Activated CD4-positive, alpha-beta T cell treated with anti-CD3 and anti-CD28 coated beads for 4 hours (primary cell): ENCODE measurements at regions not wholly inside any gene's neighbourhood (a gene's known extent, or its start where the extent isn't known, plus 50 kb on each side); places are given as distances from the start of the nearest gene placed in this dataset.

Source experiments
- DNase-seq, 2 donors: peaks; one replicate each; pipeline ENCODE4 v3.0.0-alpha.2; 2020

DNA sequence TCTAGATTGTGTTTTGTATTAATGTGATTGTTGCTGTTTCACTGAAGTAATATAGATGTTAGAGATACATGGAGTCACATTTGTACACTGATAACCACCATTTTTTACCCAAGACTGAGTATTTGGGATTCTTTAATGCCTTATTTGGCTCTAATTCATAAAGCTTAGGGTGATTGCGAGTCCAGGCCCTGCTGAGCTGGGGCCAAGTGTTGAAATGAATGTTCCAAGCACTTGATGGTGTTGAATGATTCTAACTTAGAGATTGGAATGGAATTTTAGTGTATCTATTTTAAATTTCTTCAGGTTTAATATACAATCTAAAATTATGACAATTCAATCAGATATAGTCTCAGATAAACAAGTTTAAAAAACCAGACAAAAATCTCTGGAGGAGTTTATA is 329.4 kb upstream of the SLC35B3 start:
- no peak for DNase-seq

GRCh38 chr6:8760951-8761350 is 325.6 kb upstream of the SLC35B3 start:
- DNase-seq, result no peak

DNA sequence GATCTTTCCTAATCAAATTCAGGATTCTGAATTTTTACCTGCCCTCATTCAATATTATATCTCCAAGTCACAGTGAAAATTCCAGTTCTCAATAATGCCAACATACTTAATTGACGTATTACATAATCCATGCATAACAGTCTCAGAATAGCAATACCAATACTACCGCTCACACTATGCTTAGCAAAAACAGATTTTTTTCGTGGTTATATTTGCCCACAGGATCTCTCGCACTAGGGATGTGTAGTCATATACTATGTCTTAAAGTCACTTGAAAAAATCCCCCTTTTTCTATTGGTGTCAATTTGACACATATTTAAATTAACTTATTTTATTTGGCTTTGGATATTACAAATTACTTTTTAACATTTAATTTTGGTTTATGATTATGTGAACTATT is 323.1 kb upstream of the SLC35B3 start:
- no peak for DNase-seq

DNA sequence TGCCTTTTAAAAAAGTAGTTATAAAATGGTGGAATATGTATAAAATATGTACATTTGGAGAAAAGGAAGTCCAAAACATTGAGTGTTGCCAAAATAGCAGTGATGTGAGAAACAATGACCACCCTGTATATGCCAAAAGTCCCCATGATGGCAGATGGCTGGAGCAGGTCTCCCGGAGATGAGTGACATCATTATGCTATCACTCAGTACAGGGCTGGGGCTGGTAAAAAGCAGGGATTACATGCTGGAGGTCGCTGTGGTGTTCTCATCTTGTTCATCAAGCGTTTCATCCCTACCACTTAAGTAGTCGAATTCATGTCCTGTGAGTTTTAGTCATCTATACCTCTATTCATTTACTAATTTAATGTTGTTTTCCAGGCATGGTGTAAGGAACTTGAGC is 315.3 kb upstream of the SLC35B3 start:
- DNase-seq, result no peak

DNA sequence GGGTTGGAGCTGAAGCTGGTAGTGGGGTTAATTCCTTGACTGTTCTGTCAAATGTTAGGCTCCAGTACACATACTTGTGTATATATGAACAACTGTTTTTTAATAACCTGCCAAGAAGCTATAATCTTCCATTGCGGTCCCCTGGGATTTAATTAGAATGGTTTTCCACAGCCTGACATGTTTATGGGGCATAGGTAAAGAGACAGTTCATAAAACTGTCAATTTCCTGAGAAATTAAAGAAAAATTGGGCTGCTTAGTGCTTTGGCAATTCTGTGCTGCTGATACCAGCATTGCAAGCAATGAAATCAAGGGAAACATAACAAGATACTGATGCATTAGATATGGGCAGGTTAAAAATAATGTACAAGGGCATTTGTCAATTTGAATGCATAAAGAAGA is 314.1 kb upstream of the SLC35B3 start:
- DNase-seq, result no peak

DNA sequence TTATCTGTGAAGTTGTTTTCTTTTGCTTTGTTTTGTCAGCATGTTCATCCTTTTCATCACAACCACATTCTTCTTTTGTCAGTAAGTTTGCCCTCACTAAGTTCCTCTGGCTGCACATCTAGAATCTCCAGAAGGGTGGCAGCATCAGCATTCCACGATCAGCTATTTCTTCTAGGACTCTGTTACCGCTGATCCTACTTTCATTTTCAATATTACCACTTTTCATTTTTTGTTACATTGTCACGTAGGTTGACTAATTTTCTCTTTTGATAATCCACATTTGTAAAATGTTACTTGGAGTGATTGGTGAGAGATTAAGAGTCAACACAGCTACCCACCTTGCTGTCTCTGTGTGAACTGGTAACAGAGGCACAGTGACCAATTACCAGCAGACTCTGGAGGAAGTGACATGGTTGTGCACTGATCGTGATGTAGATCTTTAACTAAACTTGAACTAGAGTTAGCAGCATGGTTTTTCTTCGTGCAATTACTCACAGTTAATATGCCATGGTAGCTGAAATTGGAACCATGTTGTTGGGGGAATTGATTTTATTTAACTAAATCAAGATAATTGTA is 307.9 kb upstream of the SLC35B3 start:
- DNase-seq, result no peak

DNA sequence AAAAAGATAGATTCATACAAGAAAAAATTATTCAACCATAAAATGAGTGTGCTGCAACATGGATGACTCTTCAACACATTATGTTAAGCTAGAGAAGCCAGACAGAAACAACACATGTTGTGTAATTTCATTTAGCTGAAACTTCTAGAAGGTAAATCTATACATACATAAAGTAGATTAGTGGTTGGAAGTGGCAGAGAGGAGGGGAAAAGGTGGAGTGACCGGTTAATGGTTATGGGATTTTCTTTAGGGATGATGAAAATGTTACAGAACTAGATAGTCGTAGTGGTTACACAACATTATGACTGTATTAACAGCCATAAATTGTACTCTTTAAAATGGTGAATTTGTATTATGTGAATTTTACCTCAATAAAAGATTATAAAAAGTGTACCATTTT is 304.1 kb upstream of the SLC35B3 start:
- no peak for DNase-seq

- DNase-seq, result no peak
These were observed 303.6 kb upstream of the SLC35B3 start for GRCh38 chr6:8738951-8739350.

- DNase-seq, result no peak
These were observed 301.0 kb upstream of the SLC35B3 start for GRCh38 chr6:8736156-8736895.

DNA sequence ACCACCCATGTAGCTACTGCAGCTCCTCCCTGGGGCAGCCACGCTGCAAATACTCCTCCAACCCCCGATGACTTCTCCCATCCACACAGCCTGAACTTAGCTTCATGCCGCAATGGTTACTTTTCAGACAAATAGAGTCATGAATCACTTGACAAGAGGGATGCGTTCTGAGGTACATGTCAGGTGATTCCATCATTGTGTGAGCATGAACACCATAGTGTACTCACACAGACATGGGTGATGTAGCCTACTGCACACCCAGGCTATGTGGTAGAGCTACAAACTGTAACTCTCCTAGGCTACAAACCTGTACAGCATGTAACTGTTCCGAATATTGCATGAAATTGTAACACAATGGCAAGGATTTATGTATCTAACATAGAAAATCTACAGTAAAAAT is 298.5 kb upstream of the SLC35B3 start:
- no peak for DNase-seq

- DNase-seq, result no peak
These were observed 296.5 kb upstream of the SLC35B3 start for GRCh38 chr6:8731874-8732273.

DNA sequence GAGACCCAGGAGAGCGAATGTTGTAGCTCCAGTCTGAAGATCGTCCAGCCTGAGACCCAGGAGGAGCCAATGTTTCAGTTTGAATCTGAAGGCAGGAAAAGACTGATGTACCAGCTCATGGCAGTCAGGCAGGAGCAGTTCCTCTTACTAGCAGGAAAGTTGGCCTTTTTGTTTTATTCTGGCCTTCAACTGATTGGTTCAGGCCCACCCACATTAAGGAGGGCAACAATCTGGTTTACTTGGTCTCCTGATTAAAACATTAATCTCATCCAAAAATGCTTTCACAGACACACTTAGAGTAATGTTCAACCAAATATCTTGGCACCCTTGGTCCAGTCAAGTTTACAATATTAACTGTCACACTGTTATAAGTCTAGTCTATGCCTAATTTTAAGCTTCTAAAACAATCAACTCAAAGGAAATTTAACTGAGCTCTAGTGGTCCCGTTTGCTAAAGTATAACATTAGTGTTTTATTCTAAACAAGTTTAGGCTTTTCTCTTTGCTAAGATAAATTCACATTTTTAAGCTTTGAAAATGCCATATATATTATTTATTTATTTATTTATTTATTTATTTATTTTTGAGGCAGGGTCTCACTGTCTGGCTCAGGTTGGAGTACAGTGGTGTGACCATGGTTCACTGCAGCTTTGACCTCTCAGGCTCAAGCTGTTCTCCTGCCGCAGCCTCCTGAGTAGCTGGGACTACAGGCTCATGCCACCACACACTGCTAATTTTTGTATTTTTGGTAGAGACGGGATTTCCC is 275.5 kb upstream of the SLC35B3 start:
- no peak for DNase-seq

- DNase-seq, result no peak
These were observed 272.8 kb upstream of the SLC35B3 start for GRCh38 chr6:8707956-8708772.

DNA sequence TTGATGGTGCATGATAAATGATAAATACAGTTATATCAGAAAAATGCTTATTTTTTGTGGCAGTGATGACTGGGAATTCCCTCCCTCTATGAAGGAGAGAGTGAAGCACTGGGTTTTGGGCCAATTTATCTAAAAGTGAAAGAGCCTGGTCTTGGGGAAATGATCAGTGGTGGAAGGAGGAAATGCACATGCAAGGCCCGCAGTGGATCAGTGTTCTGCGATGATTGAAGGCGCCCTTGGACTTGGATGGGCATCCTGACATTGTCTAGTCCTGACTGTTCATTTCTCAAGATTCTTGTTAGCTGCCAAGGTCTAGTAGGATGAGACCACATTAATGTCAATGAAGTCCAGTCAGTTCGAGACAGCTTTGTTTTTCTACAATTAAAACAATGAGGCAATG is 272.0 kb upstream of the SLC35B3 start:
- DNase-seq, result no peak

- DNase-seq, result no peak
These were observed 270.2 kb upstream of the SLC35B3 start for GRCh38 chr6:8705435-8706020.

GRCh38 chr6:8703059-8703458 is 267.7 kb upstream of the SLC35B3 start:
- DNase-seq, result no peak

- DNase-seq, result no peak
These were observed 253.5 kb upstream of the SLC35B3 start for GRCh38 chr6:8688821-8689220.

DNA sequence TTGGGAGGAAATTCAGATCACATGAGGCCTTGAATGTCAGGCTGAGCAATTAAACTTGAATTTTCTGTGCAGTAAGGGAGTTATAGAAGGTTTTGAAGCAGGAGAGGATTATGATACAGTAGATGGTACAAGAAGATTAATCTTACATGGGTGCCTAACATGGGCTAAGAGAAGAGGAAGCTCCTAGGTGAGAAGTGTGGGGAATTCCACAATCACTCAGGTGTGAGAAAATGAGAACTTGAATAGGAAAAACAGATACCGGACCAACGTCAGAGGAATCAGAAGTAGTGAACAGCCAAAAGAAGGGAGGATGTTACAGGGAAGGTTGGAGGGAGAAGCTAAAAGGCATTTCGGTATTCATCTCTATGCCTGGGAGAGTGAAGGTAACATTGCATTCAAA is 250.7 kb upstream of the SLC35B3 start:
- no peak for DNase-seq

DNA sequence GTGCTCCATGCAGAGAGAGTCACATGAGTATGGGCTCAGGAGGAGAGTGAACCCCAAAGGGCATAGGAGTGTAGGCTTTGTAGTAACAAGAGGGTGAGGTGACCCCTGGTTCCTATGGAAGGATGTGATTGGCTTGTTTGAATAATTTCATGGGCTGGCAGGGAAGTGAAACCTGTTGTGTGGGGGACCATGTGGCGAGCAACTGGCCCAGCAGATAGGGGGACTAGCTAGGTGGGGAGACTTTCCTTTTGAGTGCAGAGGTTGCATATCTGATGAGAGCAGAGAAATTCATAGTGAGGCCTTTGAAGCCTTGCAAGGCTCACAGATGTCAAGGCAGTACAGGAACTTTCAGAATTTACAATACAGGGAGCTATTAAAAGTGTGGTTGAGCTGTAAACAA is 247.9 kb upstream of the SLC35B3 start:
- DNase-seq, result no peak

DNA sequence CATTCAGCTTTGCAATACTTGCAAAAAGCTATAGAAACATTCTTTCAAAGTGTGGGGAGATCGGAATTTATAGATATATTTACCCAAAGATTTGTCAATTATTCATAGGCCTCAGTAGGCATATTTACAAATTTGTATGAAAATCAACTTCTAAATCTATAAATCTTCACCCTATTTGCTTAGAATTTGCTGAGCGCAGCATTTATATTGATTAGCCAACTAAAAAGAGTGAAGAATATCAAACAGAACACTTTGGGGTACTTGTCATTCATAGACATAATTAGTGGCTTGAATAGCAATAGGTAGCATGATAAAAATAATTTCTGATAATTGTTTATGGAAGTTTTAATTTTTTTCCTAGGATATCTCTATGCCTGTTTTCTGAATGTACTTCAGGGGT is 244.5 kb upstream of the SLC35B3 start:
- no peak for DNase-seq

- DNase-seq, result no peak
These were observed 243.1 kb upstream of the SLC35B3 start for GRCh38 chr6:8678466-8678865.

- DNase-seq, result no peak
These were observed 238.8 kb upstream of the SLC35B3 start for GRCh38 chr6:8674126-8674525.

GRCh38 chr6:8672882-8673281 is 237.5 kb upstream of the SLC35B3 start:
- no peak for DNase-seq
